D721Med (cell line): ENCODE measurements at regions not wholly inside any gene's neighbourhood (a gene's known extent, or its start where the extent isn't known, plus 50 kb on each side); places are given as distances from the start of the nearest gene placed in this dataset.

Experiments used
- DNase-seq: peaks from one replicate; pipeline ENCODE4 v3.0.0; 2011; ENCODE audit warnings: low spot score; ENCODE audit not compliant: insufficient read length
- FAIRE-seq: peaks from 2 replicates; lab custom pipeline; 2011; peaks lifted over from hg19 to GRCh38; lab: Jason Lieb, UNC
- CTCF ChIP-seq: IDR thresholded peaks from 2 replicates; pipeline ENCODE4 v1.5.1; 2012; ENCODE audit warnings: mild to moderate bottlenecking, control low read depth; ENCODE audit not compliant: insufficient read depth; ENCODE audit errors: missing control alignments

- no peak for FAIRE-seq
- TF ChIP-seq CTCF: no peak
Observed at GRCh38 chr10:43707770-43708169, 59.1 kb upstream of the ZNF32 start.

GRCh38 chr10:43706166-43706565 lies 57.5 kb upstream of the ZNF32 start:
- FAIRE-seq: no peak
- DNase-seq: no peak
- no peak for TF ChIP-seq CTCF

More at GRCh38 chr10:43707770-43708169, 59.1 kb upstream of the ZNF32 start:
- no peak for DNase-seq

GRCh38 chr10:43703286-43703685 lies 54.6 kb upstream of the ZNF32 start:
- FAIRE-seq (no peak), DNase-seq (no peak)
- no peak for TF ChIP-seq CTCF

- DNase-seq (no peak), FAIRE-seq (no peak)
- TF ChIP-seq CTCF: no peak
Observed at GRCh38 chr10:43702936-43703281, 54.2 kb upstream of the ZNF32 start.

GRCh38 chr10:43702213-43702935 lies 53.7 kb upstream of the ZNF32 start:
- FAIRE-seq (no peak), DNase-seq (no peak)
- TF ChIP-seq CTCF: no peak

GRCh38 chr10:43701295-43701694 lies 52.6 kb upstream of the ZNF32 start:
- no peak for TF ChIP-seq CTCF
- no peak for DNase-seq
- no peak for FAIRE-seq

GRCh38 chr10:43700306-43700705 lies 51.6 kb upstream of the ZNF32 start:
- TF ChIP-seq CTCF: no peak
- no peak for FAIRE-seq
- no peak for DNase-seq
